GM12873 (cell line): ENCODE measurements at regions not wholly inside any gene's neighbourhood (a gene's known extent, or its start where the extent isn't known, plus 50 kb on each side); places are given as distances from the start of the nearest gene placed in this dataset.

ENCODE experiments used
- TF ChIP-seq, protein P1 (sequence below): IDR thresholded peaks from 2 replicates; pipeline ENCODE4 v1.5.1; 2012; ENCODE audit warnings: low read depth, mild to moderate bottlenecking, moderate library complexity, low read length, control low read depth; ENCODE audit not compliant: insufficient read depth; ENCODE audit errors: missing control alignments

DNA sequence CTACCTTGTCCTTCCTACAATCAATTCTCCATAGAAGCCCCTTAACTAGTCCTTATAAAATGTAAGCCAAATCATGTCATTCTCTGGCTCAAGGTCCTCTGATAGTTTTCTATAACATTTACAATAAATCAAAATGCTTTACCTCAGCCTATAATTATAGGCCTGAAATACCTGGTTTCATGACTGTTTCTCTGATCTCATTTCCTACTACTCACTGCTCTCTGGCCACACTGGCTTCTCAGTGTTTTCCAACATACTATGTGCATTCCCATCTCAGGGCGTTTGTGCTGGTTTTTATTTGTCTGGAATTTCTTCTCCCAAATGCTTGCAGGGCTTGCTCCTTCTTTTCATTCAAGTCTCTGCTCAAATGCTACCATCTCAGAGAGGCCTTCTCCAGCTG, 67.9 kb upstream of the MAGI3 start:
- TF ChIP-seq, protein P1, sequence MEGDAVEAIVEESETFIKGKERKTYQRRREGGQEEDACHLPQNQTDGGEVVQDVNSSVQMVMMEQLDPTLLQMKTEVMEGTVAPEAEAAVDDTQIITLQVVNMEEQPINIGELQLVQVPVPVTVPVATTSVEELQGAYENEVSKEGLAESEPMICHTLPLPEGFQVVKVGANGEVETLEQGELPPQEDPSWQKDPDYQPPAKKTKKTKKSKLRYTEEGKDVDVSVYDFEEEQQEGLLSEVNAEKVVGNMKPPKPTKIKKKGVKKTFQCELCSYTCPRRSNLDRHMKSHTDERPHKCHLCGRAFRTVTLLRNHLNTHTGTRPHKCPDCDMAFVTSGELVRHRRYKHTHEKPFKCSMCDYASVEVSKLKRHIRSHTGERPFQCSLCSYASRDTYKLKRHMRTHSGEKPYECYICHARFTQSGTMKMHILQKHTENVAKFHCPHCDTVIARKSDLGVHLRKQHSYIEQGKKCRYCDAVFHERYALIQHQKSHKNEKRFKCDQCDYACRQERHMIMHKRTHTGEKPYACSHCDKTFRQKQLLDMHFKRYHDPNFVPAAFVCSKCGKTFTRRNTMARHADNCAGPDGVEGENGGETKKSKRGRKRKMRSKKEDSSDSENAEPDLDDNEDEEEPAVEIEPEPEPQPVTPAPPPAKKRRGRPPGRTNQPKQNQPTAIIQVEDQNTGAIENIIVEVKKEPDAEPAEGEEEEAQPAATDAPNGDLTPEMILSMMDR: no peak

DNA sequence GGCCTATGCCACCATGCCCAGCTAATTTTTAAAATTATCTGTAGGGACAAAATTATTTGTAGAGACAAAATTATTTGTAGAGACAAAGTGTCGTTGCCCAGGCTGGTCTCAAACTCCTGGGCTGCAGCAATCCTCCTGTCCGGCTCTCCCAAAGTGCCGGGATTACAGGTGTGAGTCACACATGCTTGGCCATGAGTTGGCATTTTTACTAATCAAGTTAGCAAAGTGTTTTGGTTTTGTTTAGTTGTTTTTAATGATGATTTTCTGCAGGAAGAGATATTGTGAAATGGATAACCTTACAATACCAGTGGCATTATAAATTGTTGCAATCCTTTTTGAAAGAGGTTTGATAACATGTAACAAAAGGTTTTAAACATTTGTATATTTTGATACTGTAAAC, 65.3 kb upstream of the MAGI3 start:
- TF ChIP-seq, protein P1: no peak

DNA sequence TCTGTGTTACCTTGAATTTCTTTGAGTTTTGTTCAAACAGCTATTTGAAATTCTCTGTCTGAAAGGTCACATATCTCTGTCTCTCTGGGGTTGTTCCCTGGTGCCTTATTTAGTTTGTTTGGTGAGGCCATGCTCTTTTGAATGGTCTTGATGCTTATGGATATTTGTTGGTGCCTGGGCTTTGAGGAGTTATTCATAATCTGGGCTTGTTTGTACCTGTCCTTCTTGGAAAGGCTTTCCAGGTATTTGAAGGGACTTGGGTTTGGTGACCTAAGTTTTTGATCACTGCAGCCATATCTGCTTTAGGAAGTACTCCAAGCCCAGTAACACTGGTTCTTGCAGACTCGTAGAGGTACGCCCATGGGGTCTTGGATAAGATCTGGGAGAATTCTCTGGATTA, 63.3 kb upstream of the MAGI3 start:
- TF ChIP-seq, protein P1: no peak

DNA sequence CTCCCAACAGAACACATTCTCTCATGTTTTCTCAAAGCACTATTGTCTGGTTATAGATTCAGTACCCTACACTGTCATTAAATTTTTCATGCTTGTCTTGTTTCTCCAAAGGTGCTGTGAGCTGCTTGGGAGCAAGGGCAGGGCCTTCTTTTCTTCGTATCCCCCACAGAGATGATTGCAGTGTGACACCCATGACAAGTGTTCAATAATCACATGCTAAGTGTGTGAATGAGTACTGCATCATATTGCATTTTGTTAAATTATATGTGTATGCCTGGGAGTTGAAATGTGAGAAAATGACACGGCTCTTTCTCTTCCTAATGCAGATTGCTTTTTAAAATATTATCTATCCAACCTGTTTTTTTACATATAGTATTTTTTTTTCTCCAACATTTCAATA, 57.3 kb upstream of the MAGI3 start:
- TF ChIP-seq, protein P1: no peak

DNA sequence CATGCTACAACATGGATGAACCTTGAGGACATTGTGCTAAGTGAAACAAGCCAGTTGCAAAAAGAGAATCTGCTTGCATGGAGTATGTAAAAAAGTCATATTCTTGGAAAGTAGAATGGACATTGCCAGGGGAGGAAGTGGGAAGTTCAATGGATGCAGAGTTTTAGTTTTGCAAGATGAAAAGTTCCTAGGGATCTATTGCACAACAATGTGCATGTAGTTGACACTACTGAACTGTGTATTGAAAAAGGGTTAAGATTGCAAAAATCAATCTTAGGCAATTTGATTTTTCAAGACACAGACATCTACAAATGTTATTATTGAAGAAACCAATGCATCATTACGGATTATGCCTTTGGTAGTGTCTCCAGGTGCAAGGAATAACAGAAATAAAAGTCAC, 50.3 kb upstream of the MAGI3 start:
- TF ChIP-seq, protein P1: no peak
